CMK (cell line): ENCODE measurements at regions not wholly inside any gene's neighbourhood (a gene's known extent, or its start where the extent isn't known, plus 50 kb on each side); places are given as distances from the start of the nearest gene placed in this dataset.
"Not testable (repeated sequence)": the region's sequence is repeated elsewhere in the genome, so short reads cannot be mapped to it uniquely, and the experiment has no call there.

Experiments
- DNase-seq: peaks from one replicate; pipeline ENCODE4 v3.0.0-alpha.2; 2010; ENCODE audit warnings: low read depth

DNA sequence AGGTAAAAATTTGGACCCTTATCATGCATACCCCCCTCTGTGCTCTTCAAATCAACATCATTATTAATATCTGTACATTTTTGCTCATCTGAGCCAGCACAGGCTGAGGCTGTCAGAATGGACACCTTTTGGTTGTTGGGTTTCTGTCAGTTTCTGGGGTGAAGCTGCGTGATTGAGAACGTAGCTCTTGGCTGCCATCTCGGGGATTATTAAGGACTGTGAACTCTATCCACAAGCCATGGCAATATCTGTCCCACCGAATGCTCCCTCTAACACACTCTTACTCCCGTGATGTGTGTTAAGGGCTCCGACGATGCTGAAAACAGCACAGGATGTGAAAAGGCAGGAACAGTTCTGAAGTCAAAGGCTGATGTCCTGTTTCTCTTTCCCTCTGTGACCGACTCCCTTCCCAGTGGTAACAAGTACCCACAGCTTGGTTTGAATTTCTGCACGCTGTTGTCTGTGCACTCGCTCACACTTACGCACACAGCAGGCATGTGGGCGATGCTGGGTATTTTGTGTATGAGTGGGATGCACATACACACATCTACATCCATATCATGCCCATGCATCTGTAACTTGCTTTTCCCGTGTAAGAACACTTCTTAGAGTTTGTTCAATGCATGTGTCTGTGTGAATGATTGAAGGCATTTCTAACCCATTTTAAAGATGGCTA lies 405.6 kb downstream of the TMEM121 start:
- no peak for DNase-seq

DNA sequence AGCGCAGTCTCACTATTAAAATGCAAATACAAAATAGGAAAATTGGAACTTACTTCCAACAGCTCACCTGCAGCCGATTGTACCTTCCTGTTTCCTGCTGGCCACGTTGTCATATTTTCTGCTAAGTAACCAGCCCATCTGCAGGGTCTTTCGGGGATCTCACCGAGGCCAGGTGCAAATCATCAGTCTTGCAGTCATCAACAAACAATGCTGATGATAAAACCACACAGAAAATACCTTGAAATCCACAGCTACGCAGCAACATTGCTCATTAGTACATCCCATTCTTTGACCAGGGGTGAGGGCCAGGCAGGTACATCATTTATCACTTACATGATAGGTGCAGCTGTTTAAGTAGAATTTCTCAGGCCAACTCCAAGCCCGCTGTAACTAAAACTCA lies 406.9 kb downstream of the TMEM121 start:
- no peak for DNase-seq

DNA sequence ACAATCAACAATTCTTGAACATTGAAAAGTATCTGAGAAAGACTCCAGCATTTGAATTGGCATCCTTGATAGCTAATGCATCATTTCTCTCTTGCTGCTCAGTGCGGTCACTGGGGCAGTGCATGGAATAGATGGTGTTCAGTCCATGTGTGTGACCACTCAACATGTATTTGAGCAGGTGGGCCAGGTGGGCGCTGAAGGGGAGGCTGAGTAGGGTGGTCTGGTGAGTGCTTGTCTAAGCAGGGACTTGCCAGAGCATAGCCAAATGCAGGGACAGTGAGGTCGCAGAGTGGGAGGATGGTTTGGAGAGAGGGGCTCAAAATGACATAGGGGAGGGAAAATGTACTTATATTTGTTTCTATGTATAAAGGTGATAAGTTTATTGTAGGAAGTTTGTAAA lies 409.0 kb downstream of the TMEM121 start:
- no peak for DNase-seq

DNA sequence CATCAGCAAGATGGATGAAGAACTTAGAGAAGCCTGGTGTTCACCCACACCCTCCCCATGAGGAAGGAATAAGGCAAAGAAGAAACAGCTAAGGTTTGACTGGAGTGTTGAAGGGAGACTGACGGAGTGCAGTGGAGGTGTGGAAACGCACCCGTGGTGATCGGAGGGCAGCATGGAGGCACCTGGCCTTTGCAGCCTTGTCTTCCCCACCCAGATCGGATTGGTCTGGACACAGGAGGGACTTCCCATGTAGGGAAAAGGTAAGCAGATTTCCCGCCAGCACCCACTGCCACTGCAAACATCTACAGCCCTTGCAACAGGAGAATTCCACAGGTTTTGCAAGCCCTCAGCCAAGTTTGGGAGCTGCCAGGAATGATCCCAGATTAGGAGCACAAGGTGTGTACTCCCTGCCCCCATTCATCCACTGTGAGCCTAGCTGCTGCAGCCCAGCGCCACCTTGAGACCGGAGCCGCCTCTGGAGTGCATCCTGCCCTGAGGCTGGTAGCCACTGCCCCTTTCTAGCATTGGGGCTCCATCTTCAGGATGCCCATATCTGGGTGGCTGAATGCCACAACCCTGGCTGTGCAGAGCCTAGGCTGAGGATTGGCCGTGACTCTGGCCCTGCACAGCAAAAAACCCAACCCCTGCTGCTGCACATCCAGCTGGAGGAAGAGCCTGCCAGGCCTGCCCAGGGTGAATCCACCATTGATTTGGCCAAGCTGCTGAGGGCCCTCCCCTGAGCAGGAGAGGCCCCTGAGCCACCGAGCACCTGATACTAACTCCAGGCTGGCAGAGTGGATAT lies 411.1 kb downstream of the TMEM121 start:
- DNase-seq, result no peak

DNA sequence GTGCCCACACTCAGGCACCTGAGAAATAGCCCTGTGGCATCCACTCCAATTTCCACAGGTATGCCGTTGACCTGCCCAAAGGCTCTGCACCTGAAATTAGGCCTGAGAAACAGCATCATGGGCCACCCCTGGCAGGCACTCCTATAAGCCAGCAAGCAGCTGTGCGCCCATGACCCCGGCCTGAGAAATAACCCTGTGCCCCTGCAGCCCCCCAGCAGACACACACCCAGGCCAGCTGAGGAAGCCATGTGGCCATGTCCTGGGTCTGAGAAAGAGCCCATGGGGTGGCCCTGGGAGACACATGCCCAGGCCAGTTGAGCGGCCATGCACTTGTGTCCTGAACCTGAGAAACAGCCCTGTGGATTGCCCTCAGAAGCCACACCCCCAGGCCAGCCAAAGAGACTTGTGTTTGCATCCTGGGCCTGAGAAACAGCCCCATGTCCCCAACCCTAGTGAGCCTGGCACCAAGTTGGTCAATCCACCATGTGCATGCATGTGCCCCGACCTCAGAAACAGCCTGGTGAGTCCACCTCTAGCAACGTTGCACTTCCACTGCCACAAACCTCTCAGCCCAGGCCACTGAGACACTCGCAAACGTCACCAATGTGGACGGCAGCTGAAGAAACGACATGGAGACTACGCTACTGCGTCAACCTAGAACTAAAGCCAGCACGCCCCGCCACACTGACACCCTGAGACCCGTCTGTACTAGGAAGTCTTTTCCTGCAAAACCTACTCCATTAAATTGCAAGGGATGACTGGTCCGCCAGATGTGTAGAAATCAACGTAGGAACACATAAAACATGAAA lies 411.9 kb downstream of the TMEM121 start:
- no peak for DNase-seq

DNA sequence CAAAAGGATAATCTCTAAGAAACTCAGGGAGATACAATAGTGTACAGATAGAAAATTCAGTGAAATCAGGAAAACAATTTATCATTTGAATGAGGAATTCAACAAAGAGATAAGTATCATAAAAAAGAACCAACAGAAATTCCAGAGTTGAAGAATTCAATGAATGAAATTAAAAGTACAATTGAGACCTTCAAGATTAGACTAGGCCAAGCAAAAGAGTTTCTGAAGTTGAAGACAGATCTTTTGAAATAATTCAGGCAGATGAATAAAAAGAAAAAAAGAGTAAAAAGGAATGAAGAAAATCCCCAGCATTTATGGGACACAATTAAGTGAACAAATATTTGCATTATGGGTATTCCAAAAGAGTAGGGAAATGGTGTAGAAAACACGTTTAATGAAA lies 412.6 kb downstream of the TMEM121 start:
- no peak for DNase-seq

DNA sequence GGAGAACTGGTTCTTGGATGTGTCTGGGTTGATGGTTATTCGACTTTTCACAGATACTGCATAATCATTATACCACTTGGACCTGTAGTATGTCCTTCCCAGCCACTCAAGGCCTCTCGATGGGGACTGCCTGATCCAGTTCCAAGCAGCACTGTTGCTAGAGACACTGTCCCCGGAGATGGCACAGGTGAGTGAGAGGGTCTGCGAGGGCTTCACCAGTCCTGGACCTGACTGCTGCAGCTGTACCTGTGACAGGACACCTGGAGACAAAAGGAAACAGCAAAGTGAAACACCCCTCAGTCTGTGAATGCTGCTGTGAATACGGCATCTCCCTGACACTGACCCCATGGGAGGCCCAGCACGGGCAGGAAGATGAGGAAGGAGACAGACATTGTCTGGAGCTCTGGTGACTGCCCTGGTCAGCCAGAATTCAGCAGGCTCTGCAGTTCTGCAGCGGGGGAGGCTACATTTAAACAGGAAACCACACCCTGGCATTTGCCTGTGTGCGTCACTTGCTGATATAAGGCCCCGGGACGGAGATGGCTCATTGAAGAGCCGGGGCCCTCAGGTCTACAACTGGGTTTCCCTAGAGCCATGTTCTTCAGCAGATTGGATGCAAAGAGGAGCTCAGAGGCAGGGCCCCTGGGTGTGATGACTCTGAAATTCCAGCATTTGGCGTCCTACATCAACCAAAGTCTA lies 413.6 kb downstream of the TMEM121 start:
- DNase-seq, result no peak

DNA sequence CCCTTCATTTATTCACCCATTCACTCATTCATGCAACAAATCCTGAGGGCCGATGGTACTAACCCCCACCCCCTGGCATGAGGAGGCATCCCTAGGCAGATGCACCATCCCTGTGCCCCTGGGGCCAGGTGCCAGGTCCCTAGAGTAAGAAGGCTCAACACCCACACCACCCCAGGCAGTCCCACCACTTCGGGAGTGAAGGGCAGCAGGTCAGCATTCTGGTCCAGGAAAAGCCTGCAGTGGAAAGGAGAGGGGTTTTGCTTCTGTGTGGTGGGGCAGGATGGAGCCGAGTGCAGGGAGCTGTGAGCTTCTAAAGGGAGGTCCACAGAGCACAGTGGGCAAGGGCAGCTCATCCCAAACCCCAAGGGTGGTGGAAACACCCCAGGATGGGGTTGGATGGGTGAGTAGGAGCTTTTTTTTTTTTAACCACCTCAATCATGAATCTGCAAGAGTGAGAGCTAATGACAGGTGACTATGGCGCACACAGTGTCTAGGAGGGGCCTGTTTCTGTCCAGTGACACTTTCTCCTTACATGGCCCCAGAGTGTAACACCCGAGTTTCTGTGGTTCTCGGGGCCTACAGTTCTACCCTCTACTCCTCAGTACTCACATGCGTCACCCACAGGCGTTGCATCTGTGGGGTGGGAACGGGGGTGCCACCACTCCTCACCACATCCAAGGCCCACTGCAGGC lies 414.3 kb downstream of the TMEM121 start:
- no peak for DNase-seq

DNA sequence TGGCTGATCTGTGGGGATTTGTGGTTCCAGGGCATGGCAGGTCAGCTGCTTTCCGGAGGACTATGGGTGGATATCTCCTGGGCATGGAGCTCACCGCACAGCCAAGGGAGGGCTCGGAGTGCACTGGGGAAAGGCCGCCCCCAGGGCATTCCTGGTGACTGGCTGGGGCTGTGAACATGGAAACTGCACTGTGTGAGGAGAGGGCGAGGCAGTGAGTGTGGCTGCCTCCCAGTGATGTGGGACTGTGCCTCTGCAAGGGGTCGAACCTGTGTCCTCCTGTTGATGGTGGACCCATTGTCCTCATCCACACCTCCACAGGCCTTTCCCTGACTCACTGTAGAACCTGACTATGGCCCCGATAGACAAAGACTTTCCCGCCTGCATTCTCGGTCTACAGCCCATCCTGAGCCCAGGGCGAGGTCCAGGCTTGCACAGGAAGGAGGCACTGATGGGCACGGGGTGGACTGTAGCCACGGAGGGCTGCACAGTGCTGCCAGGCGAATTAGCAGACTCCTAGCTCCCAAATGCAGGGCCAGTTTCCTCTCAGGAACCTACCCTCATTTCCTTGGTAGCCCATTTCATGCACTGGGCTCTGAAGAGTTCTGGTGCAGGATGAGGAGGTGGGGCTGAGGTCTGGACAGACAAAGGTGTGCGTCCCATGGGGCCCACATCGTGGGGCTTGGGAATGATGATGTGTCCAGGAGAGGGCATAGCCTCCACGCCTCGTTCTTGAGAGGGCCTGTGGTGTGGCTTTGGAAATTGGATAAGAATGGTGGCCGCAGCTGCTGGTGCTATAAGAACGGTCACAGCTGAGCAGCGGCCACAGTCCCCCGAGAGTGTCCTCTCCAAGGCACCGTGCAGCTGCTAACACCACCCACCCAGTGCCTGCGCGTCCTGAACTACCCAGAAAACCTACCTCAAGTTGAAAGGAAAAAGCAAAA lies 415.1 kb downstream of the TMEM121 start:
- no peak for DNase-seq

DNA sequence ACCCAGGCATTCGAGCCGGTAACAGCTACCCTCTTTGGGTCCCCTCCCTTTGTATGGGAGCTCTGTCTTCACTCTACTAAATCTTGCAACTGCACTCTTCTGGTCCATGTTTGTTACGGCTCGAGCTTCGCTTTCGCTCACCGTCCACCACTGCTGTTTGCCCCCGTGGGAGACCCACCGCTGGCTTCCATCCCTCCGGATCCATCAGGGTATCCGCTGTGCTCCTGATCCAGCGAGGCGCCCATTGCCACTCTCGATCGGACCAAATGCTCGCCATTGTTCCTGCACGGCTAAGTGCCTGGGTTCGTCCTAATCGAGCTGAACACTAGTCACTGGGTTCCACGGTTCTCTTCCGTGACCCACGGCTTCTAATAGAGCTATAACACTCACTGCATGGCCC lies 416.3 kb downstream of the TMEM121 start:
- DNase-seq, result not testable (repeated sequence)

DNA sequence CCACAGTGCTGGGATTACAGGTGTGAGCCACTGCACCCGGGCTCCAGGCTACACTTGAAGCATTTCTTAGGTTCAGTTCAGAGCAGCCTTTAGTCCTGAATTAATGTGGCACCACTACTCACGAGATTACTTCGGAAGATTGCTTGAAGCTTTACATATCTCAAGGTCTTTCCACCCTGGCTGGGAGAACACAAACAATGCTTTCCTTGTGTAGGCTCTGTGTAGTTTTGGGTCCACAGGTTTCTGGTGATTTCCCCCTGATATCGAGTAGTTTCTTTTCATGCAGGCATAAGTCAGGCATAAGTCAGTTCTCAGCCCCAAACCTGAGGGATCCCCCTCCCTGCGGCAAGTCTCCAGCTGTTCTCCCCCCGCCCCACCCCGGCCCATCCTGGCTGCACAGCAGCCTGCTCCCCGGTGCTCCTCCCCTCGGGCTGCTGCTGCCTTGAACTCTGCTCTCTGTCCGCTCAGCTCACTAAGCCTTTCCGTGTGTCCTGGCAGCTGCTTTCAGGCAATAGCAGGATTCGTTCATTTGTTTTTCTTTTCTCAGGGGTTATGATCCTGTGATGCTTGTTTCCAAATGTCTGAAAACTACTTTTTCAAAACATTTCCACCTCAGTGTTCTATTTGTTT lies 417.7 kb downstream of the TMEM121 start:
- DNase-seq, result no peak

DNA sequence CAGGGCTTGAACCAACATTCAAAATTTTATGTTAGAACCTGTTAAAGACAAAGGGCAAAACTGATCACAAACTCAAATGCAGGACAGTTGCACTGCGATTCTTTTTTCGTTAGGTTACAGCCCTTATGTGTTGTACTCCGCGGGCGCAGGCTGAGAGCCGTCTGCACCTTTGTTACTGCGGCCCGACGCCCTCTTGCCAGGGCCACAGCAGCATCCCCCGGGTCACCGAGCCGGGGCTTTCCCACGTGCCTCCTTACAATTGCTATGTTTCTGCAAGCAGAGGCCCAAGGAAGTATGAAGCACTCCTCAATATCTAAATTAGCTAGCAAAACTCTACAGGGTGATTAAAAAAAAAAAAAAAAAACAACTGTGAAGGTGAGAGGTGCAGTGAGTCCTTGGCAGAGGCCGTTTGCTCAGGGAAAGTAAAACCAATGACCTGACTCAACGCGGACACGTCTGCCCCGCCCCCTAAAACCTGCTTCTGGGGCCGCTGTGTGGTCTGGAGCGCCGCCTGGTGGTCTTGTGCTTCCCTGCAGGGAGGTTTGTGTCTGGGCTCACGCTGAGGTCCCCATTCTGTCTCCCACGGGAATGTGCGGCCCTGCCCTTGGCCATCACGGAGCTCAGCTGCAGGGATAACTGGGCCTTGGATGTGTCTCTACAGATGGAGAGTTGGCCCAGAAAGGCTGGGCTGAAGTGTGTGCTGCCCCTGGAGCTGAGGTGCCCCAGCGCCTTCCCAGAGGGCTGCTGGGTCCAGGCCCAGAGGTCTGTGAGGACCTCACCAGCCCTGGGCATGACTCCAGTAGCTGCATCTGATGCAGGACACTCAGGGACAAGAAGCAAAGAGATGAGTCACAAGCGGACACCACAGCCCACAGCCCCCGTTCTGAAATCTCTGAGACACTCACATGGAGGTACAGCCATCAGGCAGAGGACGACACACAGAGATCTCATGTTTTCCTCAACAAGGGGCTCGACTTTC lies 418.5 kb downstream of the TMEM121 start:
- DNase-seq, result no peak

DNA sequence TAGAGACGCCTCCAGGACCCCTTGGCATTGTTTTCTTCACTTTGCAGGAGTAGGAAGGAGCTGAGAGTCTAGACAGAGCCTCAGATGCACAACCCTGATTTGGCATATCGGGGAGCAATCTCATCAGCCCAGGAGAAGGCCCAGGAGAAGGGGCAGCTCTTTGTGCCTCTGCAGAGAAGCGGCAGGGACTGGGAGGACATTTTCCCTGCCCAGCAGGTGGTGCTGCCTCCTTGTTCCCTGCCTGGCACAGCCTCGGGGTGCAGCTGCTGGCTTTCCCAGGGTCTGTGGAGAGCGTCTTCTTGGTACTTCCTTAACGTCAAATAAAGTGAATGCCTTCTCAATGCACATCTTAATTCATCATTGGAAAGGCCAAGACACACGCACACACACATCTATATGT lies 419.5 kb downstream of the TMEM121 start:
- no peak for DNase-seq

DNA sequence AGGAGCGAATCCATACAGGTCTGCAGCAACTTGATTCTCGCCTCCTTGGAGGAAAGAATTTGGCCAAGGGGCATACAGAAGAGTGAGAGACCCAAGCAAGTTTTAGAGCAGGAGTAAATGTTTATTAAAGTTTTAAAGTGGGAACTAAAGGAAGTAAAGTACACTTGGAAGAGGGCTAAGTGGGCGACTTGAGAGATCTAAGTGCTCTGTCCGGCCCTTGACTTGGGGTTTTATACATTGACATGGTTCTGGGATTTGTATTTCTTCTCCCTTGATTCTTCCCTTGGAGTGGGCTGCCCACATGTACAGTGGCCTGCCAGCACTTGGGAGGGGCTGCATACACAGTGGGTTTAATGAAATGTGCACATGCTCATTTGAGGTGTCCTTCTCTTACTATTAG lies 421.2 kb downstream of the TMEM121 start:
- DNase-seq, result no peak

DNA sequence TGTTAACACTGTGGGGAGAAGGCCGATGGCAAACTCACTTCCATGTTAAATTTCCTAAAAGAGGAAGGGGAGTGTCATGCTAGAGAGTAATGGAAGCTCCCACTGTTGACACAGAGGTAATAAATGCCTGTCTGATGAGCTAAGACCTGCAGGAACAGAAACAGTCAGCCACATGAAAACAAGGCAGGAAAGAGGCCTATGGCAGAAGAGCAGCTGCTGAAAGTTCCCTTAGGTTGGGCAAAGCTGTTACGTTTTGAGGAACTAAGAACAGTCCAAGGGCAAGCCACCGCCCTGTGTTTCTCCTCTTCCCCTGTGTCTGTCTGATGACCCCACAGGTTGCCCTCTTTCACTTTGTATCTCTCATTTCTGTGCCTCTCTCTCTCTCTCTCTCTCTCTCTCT lies 422.6 kb downstream of the TMEM121 start:
- DNase-seq, result not testable (repeated sequence)

DNA sequence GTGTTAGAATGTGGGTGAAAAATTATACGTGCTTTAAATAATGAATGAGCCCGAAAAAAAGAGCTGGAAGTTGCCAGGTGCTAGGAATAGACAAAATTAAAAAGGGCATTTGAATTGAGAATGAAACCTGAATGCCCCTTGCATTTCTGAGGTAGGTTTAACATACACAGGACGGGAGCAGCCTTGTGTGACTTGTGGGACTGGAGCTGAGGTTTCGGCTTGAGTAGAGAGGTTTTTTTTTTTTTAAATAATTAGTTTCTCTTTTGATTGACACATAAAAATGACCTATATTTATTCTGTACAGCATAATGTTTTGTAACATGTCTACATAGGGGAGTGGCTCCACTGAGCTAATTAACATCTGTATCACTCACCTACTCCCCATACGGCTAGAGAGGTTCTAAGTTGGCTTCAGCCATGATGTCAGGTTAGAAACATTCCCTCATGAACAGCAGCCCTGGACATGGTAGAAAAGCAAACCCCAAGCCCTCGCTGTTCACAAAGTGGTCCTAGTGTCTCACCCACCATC lies 424.0 kb downstream of the TMEM121 start:
- not testable (repeated sequence) for DNase-seq

DNA sequence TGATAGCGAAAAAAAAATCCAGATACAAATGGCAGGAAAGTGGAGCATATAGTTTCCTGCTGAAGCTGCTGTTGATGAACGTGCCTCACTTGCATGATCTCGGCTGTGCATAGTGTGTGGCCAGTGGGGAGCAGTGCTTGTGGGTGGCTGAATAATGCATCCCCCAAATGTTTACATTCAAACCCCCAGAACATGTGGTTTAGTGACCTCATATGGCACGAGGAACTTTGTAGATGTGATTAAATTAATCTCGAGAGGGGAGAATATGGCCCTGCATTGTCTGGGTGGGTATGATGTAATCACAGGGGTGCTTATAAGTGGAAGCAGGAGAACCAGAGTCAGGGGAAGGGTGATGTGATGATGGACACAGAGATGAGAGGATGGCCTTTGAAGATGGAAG lies 425.0 kb downstream of the TMEM121 start:
- no peak for DNase-seq

DNA sequence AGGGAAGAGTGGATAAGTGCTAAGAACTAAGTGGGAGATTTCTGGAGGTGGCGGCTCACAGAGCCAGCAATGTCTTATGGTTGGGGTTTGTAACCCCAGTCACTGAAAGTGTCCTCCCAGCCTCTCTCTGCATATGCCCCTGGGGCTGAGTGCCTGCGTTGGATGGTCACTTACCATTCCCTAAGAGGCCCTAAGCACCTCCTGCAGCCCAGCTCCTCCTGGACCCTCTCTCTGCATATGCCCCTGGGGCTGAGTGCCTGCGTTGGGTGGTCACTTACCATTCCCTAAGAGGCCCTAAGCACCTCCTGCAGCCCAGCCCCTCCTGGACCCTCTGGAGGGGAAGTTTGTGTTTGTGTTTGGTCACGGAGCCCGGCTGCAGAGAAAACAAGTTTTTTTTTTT lies 425.8 kb downstream of the TMEM121 start:
- DNase-seq, result no peak

DNA sequence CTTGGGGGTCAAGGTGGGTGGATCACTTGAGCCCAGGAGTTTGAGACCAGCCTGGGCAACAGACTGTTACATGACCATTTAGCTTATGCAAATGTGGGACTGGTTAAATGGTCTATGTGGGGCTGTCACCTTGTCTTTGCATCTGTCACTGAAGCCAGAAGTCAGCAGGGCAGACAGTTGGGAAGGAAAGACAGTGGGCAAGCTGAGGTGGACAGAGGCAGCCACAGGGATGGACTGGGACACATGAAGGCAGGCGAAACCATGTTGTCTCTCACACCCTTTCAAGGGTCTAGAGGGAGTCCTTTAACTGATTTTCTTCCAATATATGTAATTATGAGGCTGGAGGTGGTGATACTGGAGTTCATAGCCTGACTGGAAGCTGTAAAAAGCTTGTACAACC lies 426.4 kb downstream of the TMEM121 start:
- DNase-seq, result no peak
